DMS153 (cell line): ENCODE measurements at regions not wholly inside any gene's neighbourhood (a gene's known extent, or its start where the extent isn't known, plus 50 kb on each side); places are given as distances from the start of the nearest gene placed in this dataset.

Experiments
- DNase-seq: peaks from one replicate; lab custom pipeline; 2025; lab: John Stamatoyannopoulos, UW

- DNase-seq: peak; percentile 49
These were observed 644.3 kb downstream of the CBLN2 start for GRCh38 chr18:71899707-71900472.

DNA sequence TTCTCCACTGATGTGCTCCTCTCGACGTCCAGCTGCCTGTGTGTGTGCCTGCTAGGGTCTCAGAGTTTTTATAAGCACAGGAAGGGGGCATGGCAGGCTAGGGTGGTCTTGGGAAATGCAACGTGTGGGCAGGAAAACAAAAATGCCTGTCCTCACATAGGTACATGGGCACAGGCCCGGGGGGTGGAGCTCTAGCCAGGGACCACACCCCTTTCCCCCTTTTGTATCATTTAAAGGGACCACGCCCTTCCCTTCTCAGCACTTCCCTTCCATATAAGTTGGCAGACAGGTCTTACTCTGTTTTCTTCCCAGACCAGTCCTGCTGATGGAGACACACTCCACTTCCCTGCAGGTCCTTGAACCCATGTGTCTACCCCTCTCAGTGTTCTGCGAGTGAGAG, 645.0 kb downstream of the CBLN2 start:
- no peak for DNase-seq

DNA sequence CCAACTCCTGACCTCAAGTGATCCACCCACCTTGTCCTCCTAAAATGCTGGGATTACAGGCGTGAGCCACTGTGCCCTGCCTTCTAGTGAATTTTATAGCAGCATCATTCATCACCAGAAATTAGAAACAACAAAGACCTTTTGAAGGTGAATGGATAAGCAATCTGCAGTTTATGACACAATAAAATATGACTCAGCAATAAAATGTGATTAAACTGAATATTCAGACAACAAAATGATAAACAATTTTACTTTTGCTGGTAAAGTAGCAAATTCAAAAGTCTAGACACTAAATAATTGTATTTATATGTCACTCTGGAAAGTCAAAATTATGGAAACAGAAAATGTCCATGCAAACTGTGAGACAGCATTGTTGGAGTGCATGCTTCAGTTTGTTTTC, 656.6 kb downstream of the CBLN2 start:
- no peak for DNase-seq

GRCh38 chr18:71878226-71878625, 665.9 kb downstream of the CBLN2 start:
- DNase-seq: peak; percentile 20

- no peak for DNase-seq
These were observed 670.4 kb downstream of the CBLN2 start for GRCh38 chr18:71873695-71874094.

DNA sequence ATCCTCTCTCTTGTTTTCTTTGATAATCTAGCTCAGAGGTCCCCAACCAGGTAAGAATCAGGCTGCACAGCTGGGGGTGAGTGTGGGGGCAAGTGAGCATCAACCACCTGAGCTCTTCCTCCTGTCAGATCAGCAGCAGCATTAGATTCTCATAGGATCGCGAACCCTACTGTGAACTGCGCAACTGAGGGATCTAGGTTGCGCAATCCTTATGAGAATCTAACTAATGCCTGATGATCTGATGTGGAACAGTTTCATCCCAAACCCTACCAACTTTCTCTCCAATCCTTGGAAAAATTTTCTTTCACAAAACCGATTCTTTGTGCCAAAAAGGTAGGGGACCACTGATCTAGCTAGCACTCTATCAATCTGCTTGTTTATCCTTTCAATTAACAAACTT, 678.3 kb downstream of the CBLN2 start:
- DNase-seq: no peak

DNA sequence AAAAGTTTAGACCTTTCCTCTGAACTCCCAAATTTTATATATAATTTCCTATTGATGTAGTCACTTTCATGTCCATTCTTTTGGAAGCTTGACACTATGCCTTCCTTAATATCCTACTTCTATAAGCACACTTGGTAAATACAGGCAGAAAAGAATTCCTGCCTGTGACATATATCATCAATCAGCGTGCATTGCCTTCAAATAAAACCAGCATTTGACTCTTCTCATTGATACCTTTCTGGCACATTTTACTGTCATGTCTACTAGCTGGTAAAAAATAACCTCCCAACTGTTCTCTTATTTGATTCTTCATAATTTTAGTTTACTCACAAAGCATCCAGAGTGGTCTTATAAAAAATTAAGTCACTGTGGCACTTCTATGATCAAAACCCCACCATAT, 693.5 kb downstream of the CBLN2 start:
- DNase-seq: no peak

- no peak for DNase-seq
These were observed 694.7 kb downstream of the CBLN2 start for GRCh38 chr18:71849407-71849806.

- no peak for DNase-seq
These were observed 697.4 kb downstream of the CBLN2 start for GRCh38 chr18:71846716-71847115.

DNA sequence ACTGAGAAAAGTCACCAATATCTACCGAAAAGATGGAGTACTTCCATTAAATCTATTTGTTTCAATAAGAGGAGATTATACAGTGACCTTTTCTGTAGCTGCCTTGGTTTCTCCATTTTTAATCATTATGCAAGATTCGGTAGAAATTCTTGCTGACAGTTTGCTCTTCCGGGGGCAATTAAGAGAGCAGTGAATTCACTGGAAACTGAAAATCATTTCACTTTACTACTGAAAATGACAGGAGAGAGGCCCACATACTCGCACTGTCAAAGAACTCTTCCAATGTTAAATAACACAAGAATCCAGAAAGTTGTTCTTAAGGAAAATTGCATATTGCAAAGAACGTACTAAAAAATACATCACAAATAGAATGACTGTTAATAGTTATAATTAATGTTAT, 699.3 kb downstream of the CBLN2 start:
- no peak for DNase-seq

GRCh38 chr18:71842666-71843065, 701.5 kb downstream of the CBLN2 start:
- no peak for DNase-seq

DNA sequence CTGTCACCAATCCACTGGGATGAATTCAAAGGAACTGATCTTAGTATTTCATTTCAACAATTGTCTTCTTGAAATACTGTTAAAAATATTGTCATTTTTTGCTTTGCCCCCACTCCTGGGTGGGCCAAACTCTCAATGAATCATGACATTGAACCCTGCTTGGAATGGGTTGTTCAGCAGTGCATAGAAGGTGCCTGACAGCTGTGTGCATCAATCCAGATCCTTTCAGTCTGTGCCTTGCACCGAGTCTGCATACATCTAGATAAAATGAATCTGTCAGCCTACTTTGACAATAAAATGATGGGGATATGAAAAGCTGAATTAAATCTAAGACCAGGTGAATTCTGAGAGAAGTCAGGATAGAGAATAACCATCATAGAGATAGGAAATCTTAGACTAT, 706.6 kb downstream of the CBLN2 start:
- no peak for DNase-seq

GRCh38 chr18:71832946-71833617, 711.1 kb downstream of the CBLN2 start:
- DNase-seq: no peak

- no peak for DNase-seq
These were observed 713.1 kb downstream of the CBLN2 start for GRCh38 chr18:71831039-71831438.

- DNase-seq: no peak
These were observed 716.8 kb downstream of the CBLN2 start for GRCh38 chr18:71827301-71827700.

GRCh38 chr18:71815305-71815704, 728.8 kb downstream of the CBLN2 start:
- no peak for DNase-seq

DNA sequence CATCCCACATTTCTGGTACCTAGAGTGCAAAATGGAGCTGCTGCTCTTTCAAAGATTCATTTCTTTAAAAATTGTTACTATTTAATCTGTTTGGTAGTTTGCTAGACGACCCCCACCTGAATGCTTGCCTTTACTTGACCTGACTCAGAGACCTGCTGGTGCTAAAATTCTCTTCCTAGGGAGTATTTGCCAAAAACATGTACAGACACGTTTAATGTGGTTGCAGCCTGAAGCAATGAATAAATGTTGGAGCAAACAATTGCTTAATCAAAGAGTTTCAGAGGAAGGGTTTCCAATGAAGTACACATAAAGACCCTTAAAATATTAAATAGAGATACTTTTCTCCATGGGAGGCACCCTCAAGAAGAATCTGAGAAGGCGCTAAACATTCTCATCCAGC, 734.4 kb downstream of the CBLN2 start:
- DNase-seq: peak; percentile 3

DNA sequence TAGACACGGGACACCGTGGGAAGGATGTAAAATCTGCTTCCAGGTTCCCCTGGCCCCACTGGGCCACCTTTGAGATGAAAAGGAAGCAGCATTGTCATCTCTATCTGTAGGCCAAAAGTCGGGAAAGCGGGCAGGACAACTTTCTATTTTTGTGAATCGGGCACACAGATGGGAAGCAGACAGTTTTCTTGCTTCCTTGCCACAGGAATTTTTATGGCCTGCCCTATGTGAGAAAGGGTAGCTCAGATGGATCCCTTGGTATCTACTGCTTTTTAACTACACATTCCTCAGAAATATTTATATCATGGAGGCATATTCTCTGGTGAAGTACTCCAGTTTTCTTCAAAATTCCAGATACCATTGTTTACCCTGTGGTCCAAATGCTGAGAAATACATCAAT, 735.5 kb downstream of the CBLN2 start:
- no peak for DNase-seq

DNA sequence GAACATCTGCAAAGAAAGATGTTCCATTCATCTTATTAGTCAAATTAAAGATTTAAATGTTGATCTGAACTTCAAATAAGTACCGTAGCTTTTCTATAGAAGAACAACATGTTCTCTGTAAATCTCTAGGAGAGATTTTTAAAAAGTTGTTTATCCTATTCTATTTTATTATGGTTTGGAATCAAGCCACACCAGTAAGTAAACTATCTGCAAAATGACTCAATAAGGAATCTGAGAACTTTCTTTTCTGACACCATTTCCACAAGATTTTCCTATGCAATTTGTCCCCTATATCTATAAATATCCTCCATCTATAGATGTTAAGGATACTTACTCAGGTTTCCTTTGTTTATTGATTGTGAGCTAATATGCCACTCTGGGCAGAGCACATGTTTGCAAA, 736.6 kb downstream of the CBLN2 start:
- no peak for DNase-seq

GRCh38 chr18:71798986-71799673, 745.0 kb downstream of the CBLN2 start:
- DNase-seq: no peak

GRCh38 chr18:71797554-71797953, 746.6 kb downstream of the CBLN2 start:
- DNase-seq: no peak

DNA sequence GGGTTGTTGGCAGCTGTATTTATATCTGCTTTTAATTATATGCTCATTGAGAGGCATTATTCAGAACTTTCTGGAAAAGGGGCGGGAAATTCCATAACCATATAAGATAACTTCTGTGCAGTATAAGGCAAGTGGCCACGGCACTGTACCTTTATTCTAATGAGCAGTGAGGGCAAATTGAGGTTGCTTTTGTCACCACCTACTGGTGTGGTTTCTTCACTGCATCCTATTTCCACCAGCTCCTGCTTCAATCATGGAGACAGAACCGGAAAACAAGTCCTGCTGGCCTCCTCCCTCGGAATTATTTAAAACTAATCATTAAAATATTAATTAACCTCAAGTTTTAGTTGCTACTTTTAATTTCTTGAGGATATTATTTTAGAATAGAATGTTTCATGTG, 759.4 kb downstream of the CBLN2 start:
- DNase-seq: no peak

DNA sequence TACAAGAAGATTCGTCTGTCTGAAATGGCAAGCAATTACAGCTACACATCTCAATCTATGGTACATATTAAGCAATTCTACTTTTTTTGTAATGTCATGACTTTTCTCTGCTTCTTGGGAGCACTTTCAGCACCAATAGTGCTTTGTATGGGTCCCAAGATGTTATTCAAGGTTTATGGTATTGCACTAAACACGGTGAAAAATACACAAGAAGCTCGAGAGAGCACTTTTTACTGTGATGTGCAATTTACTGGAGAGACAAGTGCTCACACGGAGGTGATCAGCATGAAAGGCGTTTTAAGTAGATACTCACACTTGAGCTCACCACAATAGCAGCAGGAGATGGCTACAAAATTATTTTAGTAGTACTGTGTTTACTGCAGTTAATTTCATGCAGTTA, 783.6 kb downstream of the CBLN2 start:
- DNase-seq: no peak
